Activated CD4-positive, CD25-positive, alpha-beta regulatory T cell treated with anti-CD3 and anti-CD28 coated beads, Interleukin-2, amount 50 U/mL, for 72 hours (primary cell): ENCODE measurements at regions not wholly inside any gene's neighbourhood (a gene's known extent, or its start where the extent isn't known, plus 50 kb on each side); places are given as distances from the start of the nearest gene placed in this dataset.
"Not testable (repeated sequence)": the region's sequence is repeated elsewhere in the genome, so short reads cannot be mapped to it uniquely, and the experiment has no call there.

Source experiments
- DNase-seq: peaks from one replicate; pipeline ENCODE4 v3.0.0; 2021

GRCh38 chr11:70595452-70595851 lies 197.1 kb downstream of the CTTN start:
- no peak for DNase-seq

GRCh38 chr11:70596091-70596490 lies 197.8 kb downstream of the CTTN start:
- DNase-seq = no peak

GRCh38 chr11:70597006-70597555 lies 198.8 kb downstream of the CTTN start:
- DNase-seq = no peak

- DNase-seq = no peak
These were observed 199.7 kb downstream of the CTTN start for GRCh38 chr11:70597751-70598625.

GRCh38 chr11:70600911-70601415 lies 202.6 kb downstream of the CTTN start:
- not testable (repeated sequence) for DNase-seq

GRCh38 chr11:70601861-70602538 lies 203.7 kb downstream of the CTTN start:
- no peak for DNase-seq

GRCh38 chr11:70603114-70603755 lies 204.9 kb downstream of the CTTN start:
- no peak for DNase-seq

GRCh38 chr11:70603756-70604211 lies 205.5 kb downstream of the CTTN start:
- DNase-seq = no peak

- DNase-seq = no peak
These were observed 205.9 kb downstream of the CTTN start for GRCh38 chr11:70604221-70604620.

GRCh38 chr11:70604630-70605467 lies 206.5 kb downstream of the CTTN start:
- no peak for DNase-seq

- DNase-seq = no peak
These were observed 207.1 kb downstream of the CTTN start for GRCh38 chr11:70605468-70605815.

- DNase-seq = no peak
These were observed 207.5 kb downstream of the CTTN start for GRCh38 chr11:70605846-70606245.

- no peak for DNase-seq
These were observed 208.1 kb downstream of the CTTN start for GRCh38 chr11:70606248-70606950.

GRCh38 chr11:70606951-70607330 lies 208.6 kb downstream of the CTTN start:
- no peak for DNase-seq

GRCh38 chr11:70607561-70607960 lies 209.2 kb downstream of the CTTN start:
- DNase-seq = no peak

GRCh38 chr11:70608568-70609470 lies 210.5 kb downstream of the CTTN start:
- no peak for DNase-seq

GRCh38 chr11:70610566-70611565 lies 212.5 kb downstream of the CTTN start:
- no peak for DNase-seq

- no peak for DNase-seq
These were observed 213.5 kb downstream of the CTTN start for GRCh38 chr11:70611821-70612220.

- DNase-seq = no peak
These were observed 214.3 kb downstream of the CTTN start for GRCh38 chr11:70612459-70613141.
